Aorta (tissue), 5 donors: ENCODE measurements at regions not wholly inside any gene's neighbourhood (a gene's known extent, or its start where the extent isn't known, plus 50 kb on each side); places are given as distances from the start of the nearest gene placed in this dataset.
"Not testable (repeated sequence)": the region's sequence is repeated elsewhere in the genome, so short reads cannot be mapped to it uniquely, and the experiment has no call there.

ENCODE experiments used
- ATAC-seq: fragments of 200-7000 bp; cut with Tn5 transposase; one replicate; pipeline ENCODE4 v1.9.1; 2022; ENCODE audit warnings: moderate library complexity; ENCODE audit not compliant: low FRiP score
- DNase-seq, 2 donors: peaks; one replicate each; pipeline ENCODE4 v3.0.0-alpha.2; 2020
- H3K27ac ChIP-seq, 2 donors: one replicate each; pipeline ENCODE4 v1.5.1; 2013; ENCODE audit warnings: low read length in 2 of 2, mild to moderate bottlenecking in 2 of 2, moderate library complexity in 2 of 2, control low read depth in 1 of 2, inconsistent platforms in 1 of 2, low read depth in 1 of 2
- H3K27me3 ChIP-seq, 2 donors: one replicate each; pipeline ENCODE4 v1.6.1; 2013; ENCODE audit warnings: control low read depth in 1 of 2, low read length in 1 of 2, mild to moderate bottlenecking in 1 of 2, moderate library complexity in 1 of 2; ENCODE audit not compliant: insufficient read depth in 2 of 2, control insufficient read depth in 1 of 2
- H3K36me3 ChIP-seq, 2 donors: one replicate each; pipeline ENCODE4 v1.6.1; 2013; ENCODE audit warnings: control low read depth in 1 of 2, low read length in 1 of 2, mild to moderate bottlenecking in 1 of 2; ENCODE audit not compliant: insufficient read depth in 2 of 2, control insufficient read depth in 1 of 2
- H3K4me1 ChIP-seq, 2 donors: one replicate each; pipeline ENCODE4 v1.6.1; 2013; ENCODE audit warnings: low read length in 2 of 2, control low read depth in 1 of 2, mild to moderate bottlenecking in 1 of 2, moderate library complexity in 1 of 2; ENCODE audit not compliant: insufficient read depth in 2 of 2, control insufficient read depth in 1 of 2
- H3K4me3 ChIP-seq, 2 donors: one replicate each; pipeline ENCODE4 v1.5.1; 2013; ENCODE audit warnings: low read length in 2 of 2, control low read depth in 1 of 2, mild to moderate bottlenecking in 1 of 2
- H3K9me3 ChIP-seq: one replicate; pipeline ENCODE4 v1.6.1; 2013; ENCODE audit warnings: mild to moderate bottlenecking, low read length; ENCODE audit not compliant: control insufficient read depth
- WGBS, 2 donors: extraction: QIAGEN DNeasy Blood & Tissue Kit; methylation state at CpG; one replicate each; pipeline ENCODE4 v1.1.7; 2013; 5-methylcytosine and 5-hydroxymethylcytosine counted together
- intact Hi-C, 2 donors: fragments of 100-400 bp; cut with DNase I; formaldehyde crosslinking; loops; one replicate each; pipeline versions ENCODE4 v1.14.2 to v1.15.0; 2022
- donor health status: healthy with polysubstance abuse.
- donor health status: Bipolar disorder and iron deficiency.
- donor health status: DM: no; HTN: no; CAD: no.
- donor health status: DM: no; HTN: no; CAD: no.
- donor health status: DM: yes; HTN: yes; CAD: no.

DNA sequence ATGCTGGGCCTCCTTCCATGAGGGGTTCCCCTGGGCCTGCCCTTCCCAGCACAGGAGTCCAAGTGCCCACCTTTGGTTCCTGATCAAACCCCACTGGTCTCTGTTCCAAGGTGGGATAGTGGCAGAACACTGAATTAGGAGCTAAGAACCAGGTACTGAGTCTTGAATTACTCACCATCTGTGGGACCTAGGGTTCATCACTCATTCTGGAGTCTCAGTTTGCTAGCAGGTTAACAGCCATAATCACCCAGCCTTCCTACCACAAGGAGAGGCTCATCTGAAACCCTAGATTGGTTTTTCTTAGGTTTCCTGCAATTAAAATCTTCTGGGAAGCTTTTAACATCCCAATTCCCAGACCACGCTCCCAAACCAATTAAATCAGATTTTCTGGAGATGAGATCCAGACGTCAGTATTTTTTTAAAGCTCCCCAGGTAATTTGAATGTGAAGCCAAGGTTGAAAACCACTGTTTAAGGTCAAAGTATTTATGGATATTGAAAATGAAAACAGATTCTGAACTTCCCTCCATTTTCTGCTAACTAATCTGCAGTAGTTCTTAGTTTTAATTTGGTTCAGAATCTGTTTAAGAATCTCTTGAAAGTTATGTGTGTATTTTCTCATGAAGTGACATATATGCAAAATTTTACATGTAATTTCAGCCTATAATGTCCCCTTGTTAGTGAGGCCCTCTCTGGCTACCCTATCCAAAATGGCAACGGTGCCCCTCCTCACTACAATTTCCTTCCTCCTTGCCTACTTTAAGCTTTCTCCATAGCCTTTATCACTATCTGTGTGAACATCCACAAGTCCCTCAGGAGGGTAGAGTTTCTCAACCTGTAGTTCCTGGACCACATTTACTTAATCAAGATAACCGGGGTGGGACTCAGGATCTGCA, 166.5 kb upstream of the CXCR4 start:
- ATAC-seq, result no peak
- H3K36me3 ChIP-seq, result no peaks in the 10 kb centered on the region
- H3K9me3 ChIP-seq, result no peaks in the 10 kb centered on the region
- intact Hi-C loops, result no loop called here
- 65 to 67% methylated on average over 4 of the region's 4 CpGs for WGBS, 2 donors
- no peaks in the 10 kb centered on the region for H3K4me1 ChIP-seq
- H3K27me3 ChIP-seq, result no peaks in the 10 kb centered on the region
- H3K4me3 ChIP-seq, result no peak overlapping the region
- no peak overlapping the region for H3K27ac ChIP-seq
- DNase-seq, result no peak

GRCh38 chr2:136282251-136282650, 164.3 kb upstream of the CXCR4 start:
- ATAC-seq (no peak), DNase-seq (no peak)
- intact Hi-C loops, result no loop called here
- 54 to 55% methylated on average over 6 of the region's 6 CpGs for WGBS, 2 donors
- Histone ChIP-seq H3K9me3 (no peaks in the 10 kb centered on the region), H3K4me1 (no peaks in the 10 kb centered on the region), H3K36me3 (no peaks in the 10 kb centered on the region), H3K4me3 (no peak overlapping the region), H3K27me3 (no peaks in the 10 kb centered on the region), H3K27ac (no peak overlapping the region)

DNA sequence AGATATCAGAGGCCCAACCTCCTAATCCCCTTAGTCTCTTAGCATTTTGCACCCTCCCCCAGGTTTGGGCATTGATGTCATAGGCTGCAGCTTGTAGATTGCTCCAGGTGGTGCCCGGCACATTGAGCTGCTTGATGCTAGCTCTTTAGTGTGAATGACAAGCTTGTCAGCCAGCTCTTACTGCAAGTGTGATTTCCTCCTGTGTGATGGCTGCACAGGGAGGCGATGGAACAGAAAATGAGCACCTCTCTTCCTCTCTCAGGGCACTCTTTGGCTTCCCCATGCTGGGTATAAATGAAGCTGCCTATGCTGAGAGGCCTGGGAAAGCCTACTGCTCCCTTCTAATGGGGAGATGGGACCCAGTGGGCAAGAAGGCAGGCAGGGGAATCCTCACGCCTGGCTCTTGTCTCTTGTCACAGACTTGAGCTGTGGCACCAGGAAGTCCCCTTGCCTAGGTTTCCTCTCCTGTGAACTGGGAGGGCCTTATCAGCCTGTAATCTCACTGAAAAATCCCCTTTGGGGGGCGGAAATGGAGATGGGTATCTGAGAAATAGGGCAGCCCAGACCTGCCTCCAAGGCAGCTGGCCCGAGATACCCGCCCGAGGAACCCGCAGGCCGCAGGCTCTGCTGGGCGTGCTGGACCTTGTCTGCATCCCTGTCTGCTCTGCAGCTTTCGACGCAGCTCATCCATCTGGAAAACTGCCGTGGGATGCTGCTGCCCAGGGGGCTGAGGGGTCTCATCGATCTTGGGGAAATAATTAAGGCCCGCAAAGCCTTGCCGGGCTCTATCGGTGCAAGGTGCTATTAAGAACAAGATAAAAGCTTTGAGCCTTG, 163.5 kb upstream of the CXCR4 start:
- H3K9me3 ChIP-seq, result no peaks in the 10 kb centered on the region
- no peak for ATAC-seq
- intact Hi-C loops, result no loop called here
- no peaks in the 10 kb centered on the region for H3K36me3 ChIP-seq
- no peaks in the 10 kb centered on the region for H3K4me1 ChIP-seq
- DNase-seq, result no peak
- WGBS, 2 donors, result 67 to 72% methylated on average over 17 of the region's 17 CpGs
- no peak overlapping the region for H3K4me3 ChIP-seq
- no peaks in the 10 kb centered on the region for H3K27me3 ChIP-seq
- no peak overlapping the region for H3K27ac ChIP-seq

- H3K36me3 ChIP-seq, H3K4me3 ChIP-seq, ATAC-seq, H3K27me3 ChIP-seq, H3K27ac ChIP-seq, DNase-seq, H3K4me1 ChIP-seq, intact Hi-C loops, H3K9me3 ChIP-seq: not testable (repeated sequence)
- 11 to 20% methylated on average over 4 of the region's 4 CpGs for WGBS, 2 donors
Measured at GRCh38 chr2:136266346-136266745, 148.4 kb upstream of the CXCR4 start.

DNA sequence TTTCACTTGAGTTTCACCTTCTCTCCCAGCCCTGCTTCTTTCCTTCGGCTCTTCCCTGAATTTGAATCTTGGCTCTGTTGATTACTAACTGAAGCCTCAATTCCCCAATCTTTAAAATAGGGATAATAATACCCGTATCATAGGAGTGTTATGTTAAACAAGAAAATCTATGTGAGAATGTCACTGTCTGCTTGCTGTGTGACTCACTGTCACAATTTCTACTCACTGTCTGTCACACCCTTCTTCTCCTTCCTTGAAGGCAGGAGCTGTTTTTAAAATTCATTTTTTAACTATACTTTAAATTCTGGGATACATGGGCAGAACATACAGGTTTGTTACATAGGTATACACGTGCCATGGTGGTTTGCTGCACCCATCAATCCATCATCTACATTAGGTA, 141.6 kb upstream of the CXCR4 start:
- DNase-seq, result no peak
- Histone ChIP-seq H3K27me3 (no peaks in the 10 kb centered on the region), H3K9me3 (no peaks in the 10 kb centered on the region), H3K36me3 (no peaks in the 10 kb centered on the region), H3K27ac (no peak overlapping the region), H3K4me3 (no peak overlapping the region), H3K4me1 (no peaks in the 10 kb centered on the region)
- intact Hi-C loops, result no loop called here
- no peak for ATAC-seq
- WGBS, 2 donors, result 81 to 89% methylated on average over 3 of the region's 3 CpGs

GRCh38 chr2:136257893-136258292, 139.9 kb upstream of the CXCR4 start:
- no peak overlapping the region for H3K27ac ChIP-seq
- no peak overlapping the region for H3K4me3 ChIP-seq
- H3K9me3 ChIP-seq, result no peaks in the 10 kb centered on the region
- 9 to 27% methylated on average over 1 of the region's 1 CpG for WGBS, 2 donors
- intact Hi-C loops, result no loop called here
- ATAC-seq, result no peak
- H3K36me3 ChIP-seq, result no peaks in the 10 kb centered on the region
- DNase-seq, result no peak
- H3K27me3 ChIP-seq, result no peaks in the 10 kb centered on the region
- H3K4me1 ChIP-seq, result no peaks in the 10 kb centered on the region

DNA sequence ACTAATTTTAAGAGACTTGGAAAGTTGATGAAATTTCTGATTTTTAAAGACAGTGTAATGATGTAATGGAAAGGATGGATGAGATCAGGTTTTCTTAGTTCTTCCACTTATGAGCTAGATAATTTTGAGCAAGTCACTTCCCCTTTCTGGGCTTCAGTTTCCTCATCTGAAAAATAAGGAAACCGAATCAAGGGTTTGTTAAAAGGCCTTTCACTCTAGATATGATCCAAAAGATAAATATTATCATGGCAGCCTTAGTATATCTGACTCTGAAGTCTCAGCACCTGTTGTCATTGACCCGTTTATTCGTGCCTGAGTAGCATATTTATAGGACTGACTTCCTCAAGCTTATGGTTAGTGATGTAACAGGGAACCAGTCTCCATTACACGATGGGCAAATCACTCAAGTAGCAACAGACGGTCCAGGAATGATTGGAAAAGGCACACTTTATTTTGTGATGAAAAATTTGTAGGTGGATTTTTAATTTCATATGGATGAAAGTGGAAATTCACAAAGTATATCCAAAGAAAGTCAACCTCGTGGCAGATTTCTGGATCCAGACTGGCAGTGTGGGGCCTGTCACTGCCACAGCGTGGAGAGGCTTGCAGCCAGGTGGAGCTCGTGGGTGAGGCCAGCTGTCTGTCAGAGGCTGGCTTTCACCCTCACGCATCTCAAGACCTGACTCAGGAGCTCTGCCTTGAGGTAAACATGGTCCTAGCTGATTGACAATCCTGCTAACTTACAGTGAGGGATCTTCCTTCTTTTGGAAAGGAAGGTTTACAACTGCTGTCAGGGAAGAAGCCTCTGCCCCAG, 137.9 kb upstream of the CXCR4 start:
- WGBS, 2 donors, result 63 to 65% methylated on average over 9 of the region's 9 CpGs
- intact Hi-C loops, result no loop called here
- no peak for ATAC-seq

DNA sequence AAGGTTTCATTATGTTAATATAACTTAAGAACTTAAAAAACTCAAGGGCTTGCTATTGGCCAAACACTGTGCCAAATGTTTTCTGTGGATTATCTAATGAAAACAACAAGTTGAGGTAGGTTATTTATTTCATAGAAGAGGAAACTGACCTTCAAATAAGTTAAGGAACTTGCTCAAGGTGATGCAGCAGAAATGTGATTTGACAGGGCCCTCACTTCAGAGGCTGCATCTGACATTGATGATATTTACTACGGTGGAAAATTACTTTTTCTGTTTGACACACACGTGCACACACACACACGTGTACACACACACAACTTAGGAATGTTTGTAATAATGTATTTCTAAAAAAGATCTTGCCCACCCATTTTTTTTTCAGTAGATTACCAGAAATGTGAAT, 137.2 kb upstream of the CXCR4 start:
- 84 to 89% methylated on average over 3 of the region's 3 CpGs for WGBS, 2 donors
- ATAC-seq, result no peak
- no peaks in the 10 kb centered on the region for H3K4me1 ChIP-seq

More for the DNA sequence above, 137.9 kb upstream of the CXCR4 start:
- H3K27ac ChIP-seq, result no peak overlapping the region
- H3K27me3 ChIP-seq, result no peaks in the 10 kb centered on the region
- H3K4me3 ChIP-seq, result no peak overlapping the region
- no peaks in the 10 kb centered on the region for H3K4me1 ChIP-seq
- no peak for DNase-seq
- no peaks in the 10 kb centered on the region for H3K9me3 ChIP-seq
- no peaks in the 10 kb centered on the region for H3K36me3 ChIP-seq

More for the DNA sequence above, 137.2 kb upstream of the CXCR4 start:
- Histone ChIP-seq H3K27me3 (no peaks in the 10 kb centered on the region), H3K4me3 (no peak overlapping the region), H3K27ac (no peak overlapping the region), H3K36me3 (no peaks in the 10 kb centered on the region), H3K9me3 (no peaks in the 10 kb centered on the region)
- DNase-seq, result no peak
- intact Hi-C loops, result no loop called here
